HG02588 (cell line): ENCODE measurements at regions not wholly inside any gene's neighbourhood (a gene's known extent, or its start where the extent isn't known, plus 50 kb on each side); places are given as distances from the start of the nearest gene placed in this dataset.
"Not testable (repeated sequence)": the region's sequence is repeated elsewhere in the genome, so short reads cannot be mapped to it uniquely, and the experiment has no call there.

ENCODE experiments used
- ATAC-seq: cut with Tn5 transposase; IDR thresholded peaks from one replicate; pipeline ENCODE4 v1.9.1; 2021; ENCODE audit warnings: mild to moderate bottlenecking, moderate library complexity; ENCODE audit not compliant: unreplicated experiment

DNA sequence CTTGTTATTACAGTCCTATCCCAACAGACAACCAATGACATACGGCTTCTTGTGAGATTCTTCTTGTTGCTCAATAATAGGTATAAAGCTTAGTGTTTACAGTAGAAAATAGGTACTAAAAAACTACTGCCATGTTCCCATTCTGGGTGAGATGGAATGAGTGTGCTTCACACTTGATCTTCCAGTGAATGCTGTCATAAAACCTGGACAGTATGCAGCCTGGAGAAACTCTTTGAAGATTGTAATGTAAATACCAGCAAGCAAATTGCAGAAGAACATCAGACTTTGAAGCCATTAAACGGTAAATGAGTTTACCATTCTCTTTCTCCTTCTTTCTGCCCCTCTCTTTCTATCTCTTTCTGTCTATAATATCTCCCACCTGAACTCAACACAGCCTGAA is 663.7 kb upstream of the COBL start:
- ATAC-seq = no peak

DNA sequence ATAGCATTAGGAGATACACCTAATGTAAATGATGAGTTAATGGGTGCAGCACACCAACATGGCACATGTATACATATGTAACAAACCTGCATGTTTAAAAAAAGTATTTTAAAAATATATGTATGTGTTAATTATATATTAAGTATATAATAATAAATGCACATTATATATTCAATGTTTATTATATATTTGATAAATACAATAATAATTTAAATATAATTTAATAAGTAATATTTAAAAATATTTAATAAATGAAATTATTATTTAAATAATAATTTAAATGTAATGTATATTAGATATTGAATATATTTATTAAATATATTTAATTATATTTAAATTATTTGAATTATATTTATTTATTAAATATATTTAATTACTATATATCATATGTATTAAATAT is 661.3 kb upstream of the COBL start:
- ATAC-seq = no peak

DNA sequence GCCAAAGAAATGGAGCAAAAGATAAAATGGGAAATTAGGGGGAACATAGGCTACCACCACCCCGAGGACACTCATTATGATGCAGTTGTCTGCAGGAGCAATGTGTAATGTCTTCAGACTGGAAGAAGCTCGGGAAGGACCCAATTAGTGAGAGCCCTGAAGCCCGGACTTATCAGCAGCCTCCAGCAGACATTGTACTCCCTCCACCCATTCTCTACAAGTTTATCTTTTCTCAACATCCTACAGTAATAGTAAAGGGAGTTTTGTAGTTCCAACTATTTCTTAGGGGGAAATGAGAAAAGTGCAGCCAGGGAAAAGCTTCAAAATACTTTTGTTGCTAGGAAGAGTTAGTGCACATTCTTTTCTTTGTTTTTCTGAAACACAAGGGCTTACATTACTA is 657.3 kb upstream of the COBL start:
- no peak for ATAC-seq

DNA sequence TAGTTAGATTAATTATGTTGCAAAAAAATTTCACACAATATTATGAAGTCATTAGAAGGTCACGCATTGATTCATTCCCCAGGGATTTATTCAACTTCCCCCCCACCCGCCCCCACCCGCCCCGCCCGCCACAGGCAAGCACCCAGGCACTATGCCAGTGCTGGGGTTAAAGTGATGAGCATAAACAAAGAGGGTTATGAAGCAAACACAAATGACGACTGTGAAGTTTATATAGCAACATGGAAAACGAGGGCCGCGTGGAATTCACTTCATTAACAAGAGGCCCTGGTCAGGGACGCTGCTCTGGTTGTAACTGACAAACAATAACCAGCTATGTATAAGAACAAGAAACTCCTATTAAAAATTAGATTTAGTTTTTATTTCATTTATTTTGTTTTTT is 656.5 kb upstream of the COBL start:
- ATAC-seq = no peak

DNA sequence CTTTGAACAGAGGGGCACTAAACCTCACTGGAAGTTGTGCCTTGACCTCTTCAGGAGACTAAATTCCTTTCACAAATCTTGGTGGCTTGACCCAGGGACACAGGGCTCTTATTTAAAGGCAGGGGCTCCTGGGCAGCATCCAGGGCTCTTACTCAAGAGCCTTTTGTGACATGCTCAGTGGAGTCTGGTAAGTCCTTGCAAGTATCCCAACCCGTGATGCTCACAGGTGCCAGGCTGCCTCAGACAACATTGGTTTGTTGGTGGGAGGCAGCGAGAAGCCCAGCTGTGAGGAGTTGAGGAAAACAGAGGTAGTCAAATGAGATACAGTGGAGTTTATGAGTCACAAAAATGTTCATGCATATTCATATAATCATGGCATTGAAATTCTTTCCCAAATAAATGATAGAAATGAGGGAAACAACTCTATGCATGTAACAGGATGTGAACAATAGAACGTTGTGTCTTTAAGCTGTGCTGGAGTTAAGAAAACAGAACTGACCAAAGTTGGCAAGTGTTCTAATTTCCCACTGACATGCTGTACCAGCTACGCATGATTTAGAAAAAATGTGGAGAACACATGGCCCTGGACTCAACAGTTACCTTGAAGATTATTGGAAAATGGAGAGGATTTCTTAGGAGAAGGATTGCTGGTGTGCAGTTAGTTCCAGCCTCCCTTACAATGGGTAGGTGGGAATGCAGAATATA is 654.5 kb upstream of the COBL start:
- ATAC-seq = no peak

DNA sequence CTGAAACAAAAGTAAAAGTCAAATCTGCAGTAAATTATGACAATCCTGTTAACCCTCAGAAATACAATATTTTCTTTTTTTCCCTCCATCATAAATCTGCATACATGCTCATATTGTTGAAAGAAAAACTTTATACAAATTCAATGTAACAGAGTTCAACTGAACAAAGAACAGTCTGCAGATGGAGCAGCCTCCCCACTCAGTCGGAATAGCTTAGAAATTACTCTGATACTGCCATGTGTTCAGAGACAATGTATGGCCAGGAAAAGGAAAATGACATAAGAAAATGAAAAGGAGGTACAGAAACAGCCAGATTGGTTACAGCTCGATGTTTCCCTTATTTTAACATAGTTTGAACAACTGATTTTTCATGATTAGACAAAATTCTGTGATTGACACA is 651.9 kb upstream of the COBL start:
- ATAC-seq = no peak

DNA sequence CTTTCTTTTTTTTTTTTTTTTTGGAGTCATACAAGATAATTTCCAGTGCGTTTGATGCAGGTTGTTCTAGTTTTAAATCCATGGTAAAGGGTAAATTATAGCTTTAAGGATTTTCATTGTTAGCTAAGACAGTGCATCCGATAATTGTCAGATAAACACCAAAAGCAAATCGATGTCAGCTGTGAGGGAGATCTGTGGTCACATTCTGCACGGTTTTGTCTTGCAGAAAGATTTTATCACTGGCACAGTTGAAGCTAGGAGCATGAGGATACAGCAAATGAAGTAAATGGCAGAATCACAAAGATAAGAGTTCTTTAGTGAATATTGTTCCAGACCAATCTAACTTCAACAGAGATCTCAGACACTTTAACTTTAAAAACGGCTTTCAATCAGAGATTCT is 648.8 kb upstream of the COBL start:
- no peak for ATAC-seq

DNA sequence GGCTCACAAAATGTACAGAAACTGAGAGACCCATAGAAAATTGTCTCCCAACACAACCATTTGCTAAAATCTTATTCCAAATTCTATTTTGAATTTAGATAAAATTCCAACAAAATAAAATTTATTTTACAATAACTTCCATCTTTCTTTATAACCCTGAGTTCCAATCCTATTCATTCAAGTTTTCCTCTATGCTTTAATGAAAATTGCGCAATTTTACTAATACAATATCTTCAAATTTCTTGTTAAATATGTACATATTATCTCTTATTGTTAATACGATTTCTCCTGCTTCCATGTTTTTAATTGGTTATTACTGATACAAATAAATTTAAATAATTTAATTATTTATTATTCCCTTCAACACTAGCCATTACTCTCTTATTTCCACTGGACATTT is 645.2 kb upstream of the COBL start:
- ATAC-seq = no peak

DNA sequence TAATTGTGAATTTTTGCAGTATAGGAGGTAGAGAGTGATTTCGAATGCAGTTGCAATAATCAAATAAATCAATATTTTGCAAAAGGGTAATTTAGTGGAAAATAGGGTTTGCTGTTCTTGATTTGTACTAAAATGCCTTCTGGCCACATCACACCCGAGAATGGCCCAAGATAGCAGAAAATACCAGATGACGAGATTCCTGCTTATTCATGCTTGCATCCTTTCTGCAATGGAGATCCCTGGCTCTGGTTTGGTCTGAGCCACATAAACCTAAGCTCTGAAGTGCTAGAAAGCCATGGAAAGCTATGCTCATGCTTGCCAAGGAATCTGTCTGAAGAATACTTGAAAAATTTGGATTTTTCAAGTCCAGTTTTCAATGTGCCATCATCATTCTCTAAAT is 634.2 kb upstream of the COBL start:
- no peak for ATAC-seq

DNA sequence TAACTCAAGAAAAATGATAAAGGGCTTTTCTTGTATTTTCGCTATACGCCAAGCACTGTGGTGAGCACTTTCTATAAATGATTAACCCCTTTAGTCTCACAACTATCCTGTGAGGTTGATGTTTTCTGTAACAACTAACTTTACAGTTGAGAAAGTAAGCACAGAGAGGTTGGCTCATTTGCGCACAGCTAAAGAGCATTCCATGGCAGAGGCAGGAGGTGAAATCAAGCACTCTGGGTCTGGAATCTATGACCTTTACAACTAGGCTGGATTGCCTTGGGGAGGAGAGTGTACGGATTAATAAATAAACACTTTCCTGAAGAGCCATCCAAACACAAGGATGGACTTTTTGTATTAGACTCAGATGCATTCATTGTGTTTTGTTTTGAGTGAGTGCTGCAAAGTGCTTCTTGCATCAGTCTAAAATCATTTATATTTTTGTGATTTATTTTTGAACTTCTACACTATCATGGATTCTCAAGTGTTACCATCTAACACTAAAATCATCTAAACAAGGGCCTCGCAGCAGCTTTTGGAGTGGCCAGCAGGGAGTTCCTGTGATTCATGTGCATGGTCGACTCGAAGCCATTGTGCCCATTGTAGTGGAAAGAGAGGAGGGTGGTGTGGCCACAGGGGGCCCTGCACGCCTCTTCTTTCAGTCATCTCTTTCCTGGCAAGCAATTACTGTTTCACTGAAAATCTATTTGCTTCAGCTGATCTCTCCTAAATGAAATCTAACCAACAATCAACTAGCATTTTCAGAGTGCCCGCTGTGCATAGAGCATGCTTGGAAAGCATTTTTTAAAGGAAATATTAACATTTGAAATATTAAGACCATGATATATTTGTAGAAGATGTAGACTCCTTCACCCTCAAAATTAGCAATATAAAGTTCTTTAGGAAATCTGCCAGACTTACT is 633.4 kb upstream of the COBL start:
- no peak for ATAC-seq

DNA sequence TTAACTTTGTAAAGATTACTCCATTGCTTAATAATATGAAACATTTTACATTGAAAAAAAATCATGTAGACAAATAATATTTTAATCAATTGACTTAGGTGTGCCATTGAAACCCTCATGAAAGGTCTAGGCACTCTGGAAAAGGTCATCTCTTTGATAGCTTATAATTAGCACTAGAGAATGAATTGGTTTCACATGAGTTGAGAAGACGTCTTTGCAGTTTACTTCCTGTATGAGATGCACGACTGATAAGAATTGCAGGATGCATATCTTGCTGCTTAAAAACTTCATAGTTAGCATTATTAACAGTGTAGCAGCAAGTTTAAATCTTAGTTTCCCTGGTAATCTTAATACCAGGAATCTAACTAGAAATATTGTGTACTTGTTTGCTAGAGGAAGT is 614.2 kb upstream of the COBL start:
- ATAC-seq = no peak

DNA sequence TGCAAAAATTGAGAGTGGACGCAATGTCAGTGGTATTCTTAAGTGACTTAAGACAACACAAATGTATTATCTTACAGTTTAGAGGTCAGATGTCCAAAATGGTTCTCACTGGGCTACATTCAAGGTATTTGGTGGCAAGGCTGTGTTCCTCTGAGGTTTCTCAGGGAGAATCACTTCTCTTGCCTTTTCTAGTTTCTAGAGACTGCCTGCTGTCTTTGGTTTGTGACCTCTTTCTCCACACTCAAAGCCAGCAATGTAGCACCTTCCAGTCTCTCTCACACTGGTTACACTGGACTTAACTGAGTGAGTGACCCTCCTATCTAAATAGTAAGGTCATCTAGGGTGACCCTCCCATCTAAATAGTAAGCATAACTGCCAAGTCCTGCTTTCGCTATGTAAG is 613.2 kb upstream of the COBL start:
- ATAC-seq = no peak

DNA sequence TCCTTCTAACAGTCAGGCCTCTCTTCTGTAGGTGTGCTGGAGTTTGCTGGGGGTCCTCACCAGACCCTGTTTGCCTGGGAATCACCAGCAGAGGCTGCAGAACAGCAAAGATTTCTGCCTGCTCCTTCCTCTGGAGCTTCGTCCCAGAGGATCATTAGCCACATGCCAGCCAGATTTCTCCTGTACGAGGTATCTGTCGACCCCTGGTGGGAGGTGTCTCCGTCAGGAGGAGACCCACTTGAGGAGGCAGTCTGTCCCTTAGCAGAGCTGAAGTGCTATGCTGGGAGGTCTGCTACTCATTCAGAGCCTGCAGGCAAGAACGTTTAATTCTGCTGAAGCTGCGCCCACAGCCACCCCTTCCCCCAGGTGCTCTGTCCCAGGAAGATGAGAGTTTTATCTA is 611.1 kb upstream of the COBL start:
- no peak for ATAC-seq

DNA sequence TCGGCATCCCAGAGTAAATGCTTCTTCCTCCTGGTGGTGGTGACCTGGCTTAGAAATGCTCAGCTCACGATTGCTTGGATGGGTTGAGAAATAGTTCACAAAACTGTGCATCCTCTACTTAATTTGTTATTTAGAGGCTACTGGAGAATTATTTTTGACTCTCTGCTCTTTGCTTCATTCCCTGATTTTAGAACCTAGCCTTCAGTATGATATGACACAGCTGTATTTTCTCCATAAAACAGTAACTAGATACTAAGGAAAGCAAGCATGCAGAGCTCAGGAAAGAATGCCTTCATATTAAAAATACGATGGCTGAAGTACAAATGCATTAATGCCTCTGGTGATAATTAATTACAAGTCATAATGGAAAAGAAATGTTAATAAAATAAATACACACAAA is 602.0 kb upstream of the COBL start:
- ATAC-seq = no peak

DNA sequence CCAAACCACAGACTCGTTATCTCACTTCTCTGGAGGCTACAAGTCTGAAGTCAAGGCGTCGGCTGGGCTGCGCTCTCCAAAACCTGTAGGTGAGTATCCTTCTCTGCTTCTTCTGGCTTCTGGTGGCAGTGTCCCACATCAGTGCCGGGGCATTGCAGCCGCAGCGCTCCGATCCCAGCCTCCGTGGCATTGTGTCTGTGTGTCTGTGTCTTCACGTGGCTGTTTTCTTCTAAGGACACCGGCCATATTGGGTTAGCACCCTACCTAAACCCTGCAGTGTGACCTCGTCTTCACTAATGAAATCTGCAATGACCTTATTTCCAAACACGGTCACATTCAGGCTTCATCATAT is 584.9 kb upstream of the COBL start:
- ATAC-seq = no peak

DNA sequence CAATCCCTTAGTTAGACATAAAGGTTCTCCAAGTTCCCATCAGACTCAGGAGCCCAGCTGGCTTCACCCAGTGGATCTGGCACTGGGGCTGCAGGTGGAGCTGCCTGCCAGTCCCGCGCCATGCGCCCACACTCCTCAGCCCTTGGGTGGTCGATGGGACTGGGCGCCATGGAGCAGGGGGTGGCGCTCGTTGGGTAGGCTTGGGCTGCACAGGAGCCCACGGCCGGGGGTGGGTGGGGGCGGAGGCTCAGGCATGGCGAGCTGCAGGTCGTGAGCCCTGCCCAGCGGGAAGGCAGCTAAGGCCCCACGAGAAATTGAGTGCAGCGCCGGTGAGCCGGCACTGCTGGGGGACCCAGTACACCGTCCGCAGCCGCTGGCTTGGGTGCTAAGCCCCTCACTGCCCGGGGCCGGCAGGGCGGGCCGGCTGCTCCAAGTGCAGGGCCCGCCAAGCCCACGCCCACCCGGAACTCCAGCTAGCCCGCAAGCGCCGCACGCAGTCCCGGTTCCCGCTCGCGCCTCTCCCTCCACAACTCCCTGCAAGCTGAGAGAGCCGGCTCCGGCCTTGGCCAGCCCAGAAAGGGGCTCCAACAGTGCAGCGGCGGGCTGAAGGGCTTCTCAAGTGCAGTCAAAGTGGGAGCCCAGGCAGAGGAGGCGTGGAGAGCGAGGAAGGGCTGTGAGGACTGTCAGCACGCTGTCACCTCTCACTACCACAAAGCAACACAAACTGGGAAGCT is 584.3 kb upstream of the COBL start:
- not testable (repeated sequence) for ATAC-seq

DNA sequence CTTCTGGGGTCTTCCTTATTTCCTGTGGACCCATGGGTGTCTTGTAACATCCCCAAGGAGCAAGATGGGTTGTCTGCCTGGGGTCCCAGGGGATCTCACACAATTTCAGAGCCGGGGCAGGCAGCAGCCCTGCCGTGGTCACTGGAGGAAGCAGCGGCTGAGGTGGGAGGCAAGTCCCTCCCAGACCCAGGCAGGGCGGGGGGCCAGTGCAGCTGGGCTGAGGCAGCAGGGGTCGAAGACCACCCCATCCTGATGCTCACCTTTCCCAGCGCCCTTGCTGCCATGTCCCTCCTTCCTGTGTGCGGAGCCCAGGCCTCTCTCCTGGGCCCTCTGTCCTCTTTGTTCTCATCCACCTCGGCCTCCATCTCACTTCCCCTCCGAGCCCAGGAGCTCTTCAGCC is 583.0 kb upstream of the COBL start:
- ATAC-seq = no peak

DNA sequence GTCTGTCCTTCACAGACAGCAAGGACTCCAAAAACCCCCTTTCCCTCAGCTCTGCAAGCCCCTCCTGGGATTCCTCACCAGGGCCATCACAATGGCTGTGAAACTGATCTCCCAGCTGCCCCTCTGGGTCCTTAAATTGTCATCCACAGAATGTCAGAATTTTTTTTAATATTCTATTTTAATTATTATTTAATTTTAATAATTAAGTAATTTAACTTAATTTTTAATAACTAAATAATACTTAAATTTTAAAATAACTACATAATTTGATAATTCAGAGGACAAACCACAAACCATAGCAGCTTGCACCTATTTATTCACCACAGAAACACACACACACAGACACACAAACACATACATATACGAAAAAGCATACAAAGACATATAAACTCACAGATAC is 565.8 kb upstream of the COBL start:
- ATAC-seq = no peak

DNA sequence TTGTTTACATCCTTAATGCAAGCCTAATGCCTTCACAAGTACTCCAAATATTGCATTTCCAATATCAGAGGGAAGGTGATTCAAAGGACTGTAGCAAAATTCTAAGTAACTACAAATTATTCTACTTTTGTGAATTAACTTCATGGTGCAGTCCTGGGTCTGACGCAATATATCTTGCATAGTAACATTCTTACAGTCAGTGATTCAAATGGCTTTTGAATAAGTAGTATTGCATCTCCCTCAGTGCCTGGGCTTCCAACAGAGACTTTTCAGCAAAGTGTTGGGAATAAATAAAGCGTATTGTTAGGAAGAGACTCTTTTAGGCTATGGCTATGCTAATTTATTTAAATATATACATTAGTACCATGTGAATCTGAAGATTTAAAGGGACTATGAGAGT is 564.7 kb upstream of the COBL start:
- ATAC-seq = no peak

DNA sequence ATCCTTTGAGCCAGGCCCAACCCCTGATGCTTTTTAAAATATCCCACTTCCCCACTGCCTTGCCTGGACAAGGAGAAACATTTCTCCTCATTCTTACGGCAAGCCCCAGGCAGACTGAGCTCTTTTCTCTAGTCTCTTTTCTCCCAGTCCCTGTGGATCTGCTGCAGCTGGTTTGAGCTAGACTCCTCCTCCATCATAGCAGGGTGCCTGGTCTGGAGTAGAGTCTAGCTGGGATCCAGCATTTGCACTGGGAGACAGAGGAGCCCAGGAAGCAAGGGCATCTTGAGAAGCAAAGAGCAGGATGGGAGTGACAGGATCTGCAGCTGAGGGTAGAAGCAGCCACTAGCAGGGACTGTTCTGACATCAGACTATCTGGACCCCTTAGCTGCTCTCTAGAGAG is 562.3 kb upstream of the COBL start:
- ATAC-seq = no peak

DNA sequence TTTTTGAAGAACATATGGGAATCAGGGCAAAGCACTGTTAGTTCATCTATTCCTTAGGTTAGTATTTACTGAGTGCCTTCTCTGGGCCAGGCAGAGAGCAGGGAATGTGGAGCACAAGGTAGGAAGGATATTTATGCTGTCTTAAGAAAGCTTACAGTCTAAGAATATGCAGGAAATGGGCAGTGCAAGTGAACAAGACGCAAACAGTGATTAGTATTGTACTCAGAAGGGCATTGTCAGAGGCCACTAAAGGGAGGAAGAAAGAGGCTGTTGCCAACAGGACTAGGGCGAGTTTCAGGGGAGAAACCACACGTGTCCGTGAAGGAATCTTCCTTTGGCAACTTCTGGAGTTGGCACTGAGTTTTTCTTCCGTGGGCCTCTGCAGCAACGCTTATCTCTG is 552.8 kb upstream of the COBL start:
- no peak for ATAC-seq

DNA sequence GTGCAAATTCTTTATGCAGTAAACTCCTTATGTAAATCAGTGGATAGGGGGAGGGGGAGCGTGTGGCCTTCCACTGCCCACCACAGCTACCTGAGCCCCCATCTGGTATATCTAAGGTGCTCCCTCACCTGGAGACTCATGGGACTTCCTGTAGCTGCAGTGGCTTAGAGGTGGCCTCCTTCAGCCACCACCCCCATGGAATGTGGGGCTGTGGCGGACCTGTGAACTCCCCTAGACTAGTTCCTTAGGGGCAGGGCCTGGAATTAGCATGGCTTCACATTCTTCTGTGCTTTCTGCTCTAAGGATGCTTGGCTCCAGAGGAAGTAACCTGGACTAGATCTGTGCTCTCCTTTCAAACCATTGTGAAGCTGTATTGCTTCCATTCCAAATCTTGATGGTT is 550.5 kb upstream of the COBL start:
- no peak for ATAC-seq
